Vagina (tissue), 2 donors: ENCODE measurements at regions not wholly inside any gene's neighbourhood (a gene's known extent, or its start where the extent isn't known, plus 50 kb on each side); places are given as distances from the start of the nearest gene placed in this dataset.
A peak's percentile ranks its signal among the peaks of the same experiment; 100 is the strongest.

ENCODE experiments used
- DNase-seq, 2 donors: peaks; one replicate each; pipeline ENCODE4 v3.0.0-alpha.2; 2017; ENCODE audit errors: extremely low spot score in 2 of 2
- H3K27ac ChIP-seq: fragments of 200-600 bp; sonication (generic); one replicate; pipeline ENCODE4 v1.5.1; 2019
- H3K27me3 ChIP-seq: fragments of 200-600 bp; sonication (generic); one replicate; pipeline ENCODE4 v1.5.1; 2019
- H3K36me3 ChIP-seq, 2 donors: fragments of 200-600 bp; sonication (generic); one replicate each; pipeline ENCODE4 v1.5.1; 2017 to 2019
- H3K4me1 ChIP-seq: fragments of 200-600 bp; sonication (generic); one replicate; pipeline ENCODE4 v1.5.1; 2019
- H3K4me3 ChIP-seq, 2 donors: fragments of 200-600 bp; sonication (generic); 1 replicate in 1 of 2; 2 replicates in 1 of 2; pipeline ENCODE4 v1.5.1; 2016 to 2019
- H3K9me3 ChIP-seq: fragments of 200-600 bp; sonication (generic); one replicate; pipeline ENCODE4 v1.5.1; 2019
- CTCF ChIP-seq, 3 experiments: fragments of 450-650 bp in 2 of 3; fragments of 200-600 bp in 1 of 3; sonication (generic) in 1 of 3; IDR thresholded peaks; one replicate each; pipeline ENCODE4 v1.5.1; 2017 to 2019; ENCODE audit warnings: antibody characterized with exemption in 3 of 3, mild to moderate bottlenecking in 2 of 3, moderate library complexity in 2 of 3
- POLR2A ChIP-seq, 2 donors: fragments of 450-650 bp; IDR thresholded peaks; one replicate each; pipeline ENCODE4 v1.6.1; 2017; ENCODE audit warnings: antibody characterized with exemption in 2 of 2, mild to moderate bottlenecking in 2 of 2, moderate library complexity in 2 of 2
- POLR2AphosphoS5 ChIP-seq, 2 donors: sonication (generic); formaldehyde crosslinking; IDR thresholded peaks; one replicate each; pipeline ENCODE4 v1.9.0; 2017; ENCODE audit warnings: antibody characterized with exemption in 2 of 2, mild to moderate bottlenecking in 2 of 2, low read depth in 1 of 2; ENCODE audit not compliant: insufficient read depth in 1 of 2
- intact Hi-C: fragments of 100-400 bp; cut with DNase I; formaldehyde crosslinking; loops from one replicate; pipeline ENCODE4 v1.15.1; 2023

GRCh38 chr14:53331921-53332320 is 178.8 kb upstream of the DDHD1 start:
- intact Hi-C loops = no loop called here
- DNase-seq = no peak
- no peaks in the 10 kb centered on the region for H3K27me3 ChIP-seq
- H3K27ac ChIP-seq = no peak overlapping the region
- no peaks in the 10 kb centered on the region for H3K9me3 ChIP-seq
- H3K4me1 ChIP-seq = peaks cover 26% of the 10 kb centered on the region
- H3K4me3 ChIP-seq = no peak overlapping the region
- H3K36me3 ChIP-seq = no peaks in the 10 kb centered on the region
- TF ChIP-seq CTCF (IDR thresholded peaks at IDR 0.05) = no peak
- no peak for TF ChIP-seq POLR2AphosphoS5 (IDR thresholded peaks at IDR 0.05; ENCODE audit: insufficient read depth in 1 of 2, low read depth in 1 of 2)
- no peak for TF ChIP-seq POLR2A (IDR thresholded peaks at IDR 0.05)

DNA sequence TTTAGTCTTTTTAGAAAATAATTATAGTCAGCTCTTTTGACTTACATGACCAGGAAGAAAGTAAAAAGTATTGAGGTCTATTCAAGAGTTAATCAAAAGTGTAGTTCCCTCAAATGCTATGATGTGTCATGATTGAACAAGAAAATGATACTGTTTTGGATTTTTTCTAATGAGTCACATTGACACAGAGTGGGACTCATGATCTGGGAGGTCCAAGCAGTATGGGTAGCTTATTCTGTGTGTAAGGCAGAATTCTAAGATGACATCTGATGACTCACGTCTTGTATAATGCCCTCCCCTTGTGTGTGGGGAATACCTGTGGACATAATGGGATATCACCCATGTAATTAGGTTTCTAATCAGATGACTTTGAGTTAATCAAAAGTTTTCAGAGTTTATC is 178.1 kb upstream of the DDHD1 start:
- intact Hi-C loops = no loop called here
- no peaks in the 10 kb centered on the region for H3K9me3 ChIP-seq
- no peaks in the 10 kb centered on the region for H3K36me3 ChIP-seq
- TF ChIP-seq CTCF (IDR thresholded peaks at IDR 0.05) = no peak
- no peak for TF ChIP-seq POLR2AphosphoS5 (IDR thresholded peaks at IDR 0.05; ENCODE audit: insufficient read depth in 1 of 2, low read depth in 1 of 2)
- no peak for TF ChIP-seq POLR2A (IDR thresholded peaks at IDR 0.05)
- no peaks in the 10 kb centered on the region for H3K27me3 ChIP-seq
- no peak for DNase-seq
- no peak overlapping the region for H3K27ac ChIP-seq
- no peak overlapping the region for H3K4me3 ChIP-seq
- peaks cover 26% of the 10 kb centered on the region for H3K4me1 ChIP-seq

DNA sequence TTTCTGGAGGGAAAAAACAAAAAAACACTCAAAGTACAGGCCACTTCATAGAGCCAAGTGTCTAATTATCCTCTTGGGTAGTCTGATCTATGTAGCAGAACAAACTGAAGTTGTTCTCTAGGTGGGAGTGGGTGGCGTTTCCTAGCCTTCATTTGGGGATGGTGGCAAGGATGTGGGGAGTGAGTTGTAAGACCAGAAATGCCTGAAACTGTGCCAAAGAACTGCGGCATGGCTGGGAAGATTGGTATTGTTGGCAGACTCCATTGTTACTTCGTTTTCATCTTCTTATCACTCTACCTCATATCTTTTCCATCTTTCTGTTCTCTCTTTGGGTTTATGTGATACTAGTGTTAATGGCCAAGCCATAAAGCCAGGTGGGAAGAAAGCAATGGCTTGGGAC is 177.3 kb upstream of the DDHD1 start:
- no peaks in the 10 kb centered on the region for H3K36me3 ChIP-seq
- DNase-seq = no peak
- H3K27ac ChIP-seq = no peak overlapping the region
- H3K4me3 ChIP-seq = no peak overlapping the region
- H3K27me3 ChIP-seq = no peaks in the 10 kb centered on the region
- no peaks in the 10 kb centered on the region for H3K9me3 ChIP-seq
- no peak for TF ChIP-seq POLR2A (IDR thresholded peaks at IDR 0.05)
- no peak for TF ChIP-seq POLR2AphosphoS5 (IDR thresholded peaks at IDR 0.05; ENCODE audit: insufficient read depth in 1 of 2, low read depth in 1 of 2)
- no peak for TF ChIP-seq CTCF (IDR thresholded peaks at IDR 0.05)
- peaks cover 26% of the 10 kb centered on the region for H3K4me1 ChIP-seq
- intact Hi-C loops = no loop called here

- DNase-seq = no peak
- Histone ChIP-seq H3K27me3 (no peaks in the 10 kb centered on the region), H3K27ac (peak overlapping the region; percentile 31), H3K9me3 (no peaks in the 10 kb centered on the region), H3K36me3 (no peaks in the 10 kb centered on the region), H3K4me3 (no peak overlapping the region), H3K4me1 (peaks cover 26% of the 10 kb centered on the region)
- intact Hi-C loops = no loop called here
- TF ChIP-seq POLR2A (IDR thresholded peaks at IDR 0.05) (no peak), POLR2AphosphoS5 (IDR thresholded peaks at IDR 0.05; ENCODE audit: insufficient read depth in 1 of 2, low read depth in 1 of 2) (no peak), CTCF (IDR thresholded peaks at IDR 0.05) (no peak)
Observed at GRCh38 chr14:53328841-53329240, 175.7 kb upstream of the DDHD1 start.

GRCh38 chr14:53327716-53328115 is 174.6 kb upstream of the DDHD1 start:
- no peak for DNase-seq
- Histone ChIP-seq H3K27me3 (no peaks in the 10 kb centered on the region), H3K36me3 (no peaks in the 10 kb centered on the region), H3K4me3 (no peak overlapping the region), H3K4me1 (peaks cover 26% of the 10 kb centered on the region), H3K9me3 (no peaks in the 10 kb centered on the region), H3K27ac (no peak overlapping the region)
- intact Hi-C loops = no loop called here
- TF ChIP-seq CTCF (IDR thresholded peaks at IDR 0.05) (no peak), POLR2AphosphoS5 (IDR thresholded peaks at IDR 0.05; ENCODE audit: insufficient read depth in 1 of 2, low read depth in 1 of 2) (peak in 1 of 2 donors; percentile 35)
